Type B pancreatic cell (in vitro differentiated cells): ENCODE measurements at regions not wholly inside any gene's neighbourhood (a gene's known extent, or its start where the extent isn't known, plus 50 kb on each side); places are given as distances from the start of the nearest gene placed in this dataset.

ENCODE experiments used
- DNase-seq: peaks from one replicate; pipeline ENCODE4 v3.0.0; 2021; ENCODE audit warnings: mixed read lengths; ENCODE audit not compliant: unreplicated experiment; ENCODE audit errors: extremely low spot score
- H3K27ac Mint-ChIP-seq: 2 replicates; pipeline ENCODE4 v1.8.0; 2021; ENCODE audit warnings: mild to moderate bottlenecking, mixed read lengths
- H3K27me3 Mint-ChIP-seq: 2 replicates; pipeline ENCODE4 v1.8.0; 2021; ENCODE audit warnings: mixed read lengths
- H3K36me3 Mint-ChIP-seq: 2 replicates; pipeline ENCODE4 v1.8.0; 2021; ENCODE audit warnings: mixed read lengths
- H3K4me1 Mint-ChIP-seq: one replicate; pipeline ENCODE4 v1.8.0; 2021; ENCODE audit warnings: mixed read lengths; ENCODE audit not compliant: unreplicated experiment
- H3K4me3 Mint-ChIP-seq: 2 replicates; pipeline ENCODE4 v1.8.0; 2021; ENCODE audit warnings: mild to moderate bottlenecking, mixed read lengths
- H3K9me3 Mint-ChIP-seq: 2 replicates; pipeline ENCODE4 v1.8.0; 2021; ENCODE audit warnings: mixed read lengths
- TF ChIP-seq, protein P1 (sequence below): fragments of 200-600 bp; sonication (generic); conservative IDR thresholded peaks from 2 replicates; pipeline ENCODE4 v1.5.0; 2021; ENCODE audit warnings: antibody characterized with exemption, mild to moderate bottlenecking

DNA sequence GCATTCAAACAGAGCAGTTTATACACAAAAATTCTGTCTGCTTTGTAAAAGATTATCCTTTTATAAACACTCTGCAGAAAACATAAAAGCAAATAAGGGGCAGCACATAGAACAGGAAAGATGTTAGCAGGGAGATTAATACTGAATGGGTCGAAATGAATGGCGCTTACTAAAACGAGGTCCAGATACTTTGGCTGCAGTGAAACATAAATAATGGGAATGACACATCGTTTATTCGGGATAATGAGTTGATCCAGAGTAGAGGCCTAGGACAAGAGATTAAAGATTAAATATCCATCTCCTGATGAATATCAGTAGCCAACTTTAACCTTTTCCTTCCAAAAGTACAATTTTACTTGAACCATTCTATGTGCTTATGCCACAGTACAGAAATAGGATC lies 54.4 kb upstream of the PROX1 start:
- no peaks in the 10 kb centered on the region for H3K36me3 Mint-ChIP-seq
- H3K27ac Mint-ChIP-seq = no peak overlapping the region
- H3K27me3 Mint-ChIP-seq = peaks cover 14% of the 10 kb centered on the region
- no peaks in the 10 kb centered on the region for H3K4me1 Mint-ChIP-seq
- H3K9me3 Mint-ChIP-seq = no peaks in the 10 kb centered on the region
- no peak overlapping the region for H3K4me3 Mint-ChIP-seq
- DNase-seq = no peak
- TF ChIP-seq, protein P1, sequence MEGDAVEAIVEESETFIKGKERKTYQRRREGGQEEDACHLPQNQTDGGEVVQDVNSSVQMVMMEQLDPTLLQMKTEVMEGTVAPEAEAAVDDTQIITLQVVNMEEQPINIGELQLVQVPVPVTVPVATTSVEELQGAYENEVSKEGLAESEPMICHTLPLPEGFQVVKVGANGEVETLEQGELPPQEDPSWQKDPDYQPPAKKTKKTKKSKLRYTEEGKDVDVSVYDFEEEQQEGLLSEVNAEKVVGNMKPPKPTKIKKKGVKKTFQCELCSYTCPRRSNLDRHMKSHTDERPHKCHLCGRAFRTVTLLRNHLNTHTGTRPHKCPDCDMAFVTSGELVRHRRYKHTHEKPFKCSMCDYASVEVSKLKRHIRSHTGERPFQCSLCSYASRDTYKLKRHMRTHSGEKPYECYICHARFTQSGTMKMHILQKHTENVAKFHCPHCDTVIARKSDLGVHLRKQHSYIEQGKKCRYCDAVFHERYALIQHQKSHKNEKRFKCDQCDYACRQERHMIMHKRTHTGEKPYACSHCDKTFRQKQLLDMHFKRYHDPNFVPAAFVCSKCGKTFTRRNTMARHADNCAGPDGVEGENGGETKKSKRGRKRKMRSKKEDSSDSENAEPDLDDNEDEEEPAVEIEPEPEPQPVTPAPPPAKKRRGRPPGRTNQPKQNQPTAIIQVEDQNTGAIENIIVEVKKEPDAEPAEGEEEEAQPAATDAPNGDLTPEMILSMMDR = no peak

DNA sequence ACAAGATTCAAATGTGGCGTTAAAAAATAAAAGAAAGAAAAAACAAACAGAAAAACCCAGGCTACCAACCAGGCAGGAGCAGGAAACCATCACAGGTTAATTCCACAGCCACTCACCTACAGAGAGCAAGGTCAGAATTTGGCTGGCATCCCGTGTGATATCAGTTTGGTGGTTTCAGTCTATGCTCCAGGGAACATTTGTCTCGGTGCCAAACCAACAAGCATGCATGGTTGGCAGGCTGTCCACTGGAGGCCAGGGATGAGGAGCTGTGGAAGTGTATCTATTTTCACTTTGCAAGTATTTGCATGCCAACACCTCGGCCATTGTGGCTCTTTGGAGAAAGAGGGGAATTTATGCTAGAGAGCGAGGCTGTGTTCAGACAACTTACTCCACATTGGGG lies 53.1 kb upstream of the PROX1 start:
- Mint-ChIP-seq H3K9me3 (no peaks in the 10 kb centered on the region), H3K4me3 (no peak overlapping the region), H3K27ac (no peak overlapping the region), H3K4me1 (no peaks in the 10 kb centered on the region), H3K36me3 (no peaks in the 10 kb centered on the region), H3K27me3 (peaks cover 14% of the 10 kb centered on the region)
- TF ChIP-seq, protein P1 = no peak
- DNase-seq = no peak

DNA sequence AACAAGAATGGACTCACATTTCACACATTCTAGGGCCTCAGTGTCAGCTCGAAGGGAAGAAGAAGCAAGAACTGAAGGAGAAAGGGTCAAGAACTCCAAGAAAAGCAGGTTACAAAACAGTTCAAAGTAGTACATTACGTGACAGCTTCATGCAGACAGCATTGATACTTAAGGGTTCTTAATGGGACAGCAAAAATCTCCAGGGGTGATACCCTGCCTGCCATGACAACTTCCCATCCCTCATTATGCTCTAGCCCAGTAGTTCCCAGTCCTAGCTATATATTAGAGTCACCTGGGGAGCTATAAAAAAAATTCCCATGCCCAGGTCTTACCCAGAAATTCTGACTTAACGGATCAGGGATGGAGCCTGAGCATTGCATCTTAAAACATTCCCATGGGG lies 51.2 kb upstream of the PROX1 start:
- no peaks in the 10 kb centered on the region for H3K36me3 Mint-ChIP-seq

More for the DNA sequence above, 51.2 kb upstream of the PROX1 start:
- no peak overlapping the region for H3K4me3 Mint-ChIP-seq
- H3K27me3 Mint-ChIP-seq = peaks cover 14% of the 10 kb centered on the region
- TF ChIP-seq, protein P1 = no peak
- DNase-seq = no peak
- H3K4me1 Mint-ChIP-seq = no peaks in the 10 kb centered on the region
- no peaks in the 10 kb centered on the region for H3K9me3 Mint-ChIP-seq
- H3K27ac Mint-ChIP-seq = no peak overlapping the region
